PC-3 (cell line): ENCODE measurements at regions not wholly inside any gene's neighbourhood (a gene's known extent, or its start where the extent isn't known, plus 50 kb on each side); places are given as distances from the start of the nearest gene placed in this dataset.
"Not testable (repeated sequence)": the region's sequence is repeated elsewhere in the genome, so short reads cannot be mapped to it uniquely, and the experiment has no call there.

ENCODE experiments used
- ATAC-seq: fragments of 200-7000 bp; cut with Tn5 transposase; 2 replicates; pipeline ENCODE4 v1.9.1; 2020; ENCODE audit warnings: mild to moderate bottlenecking, moderate library complexity
- BruUV-seq: library from RNA; stranded (reverse); fragments of 400-500 nt; replicated peaks from 2 replicates; lab custom pipeline; 2021; lab: Mats Ljungman, UMichigan
- CTCF ChIA-PET: fragments of 300-600 bp; sonication (Branson Sonifier 250); formaldehyde crosslinking; loops from one replicate; lab custom pipeline; 2022; ENCODE audit warnings: antibody characterized with exemption; lab: Charles Lee
- POLR2A ChIA-PET: fragments of 300-600 bp; sonication (Branson Sonifier 250); formaldehyde crosslinking; loops from one replicate; lab custom pipeline; 2022; ENCODE audit warnings: antibody characterized with exemption; ENCODE audit not compliant: unreplicated experiment; lab: Charles Lee
- DNase-seq: peaks from one replicate; pipeline ENCODE4 v3.0.0-alpha.2; 2015
- H2AFZ ChIP-seq: fragments of 300-600 bp; sonication (generic); 2 replicates; pipeline ENCODE4 v1.6.0; 2016; ENCODE audit warnings: antibody characterized with exemption, low read length
- H3F3A ChIP-seq: fragments of 300-600 bp; sonication (generic); one replicate; pipeline ENCODE4 v1.6.0; 2017; ENCODE audit warnings: antibody characterized with exemption, low read length, control low read depth, mild to moderate bottlenecking; ENCODE audit not compliant: unreplicated experiment
- H3K27ac ChIP-seq: fragments of 300-600 bp; sonication (generic); 2 replicates; pipeline ENCODE4 v1.5.1; 2016; ENCODE audit warnings: mild to moderate bottlenecking, low read length
- H3K27me3 ChIP-seq: fragments of 300-600 bp; sonication (generic); 2 replicates; pipeline ENCODE4 v1.6.1; 2016; ENCODE audit warnings: low read length, mixed read lengths
- H3K36me3 ChIP-seq: fragments of 300-600 bp; sonication (generic); 2 replicates; pipeline ENCODE4 v1.6.1; 2016; ENCODE audit warnings: low read depth, mixed run types, low read length, mixed read lengths
- H3K4me1 ChIP-seq: fragments of 300-600 bp; sonication (generic); 2 replicates; pipeline ENCODE4 v1.5.1; 2016; ENCODE audit warnings: low read length; ENCODE audit not compliant: insufficient read depth
- H3K4me2 ChIP-seq: fragments of 300-600 bp; sonication (generic); 2 replicates; pipeline ENCODE4 v1.6.0; 2016; ENCODE audit warnings: low read length
- H3K4me3 ChIP-seq: fragments of 300-600 bp; sonication (generic); 2 replicates; pipeline ENCODE4 v1.5.1; 2016; ENCODE audit warnings: mild to moderate bottlenecking, low read length, mixed read lengths
- H3K79me2 ChIP-seq: fragments of 300-600 bp; sonication (generic); 2 replicates; pipeline ENCODE4 v1.6.1; 2017; ENCODE audit warnings: low read length, mixed read lengths
- H3K9ac ChIP-seq: fragments of 300-600 bp; sonication (generic); 2 replicates; pipeline ENCODE4 v1.6.0; 2016; ENCODE audit warnings: mild to moderate bottlenecking, low read length
- H3K9me2 ChIP-seq: fragments of 300-600 bp; sonication (generic); replicated peaks from 2 replicates; pipeline ENCODE4 v1.6.1; 2016; ENCODE audit warnings: mixed run types, low read length, mixed read lengths
- H3K9me3 ChIP-seq: fragments of 300-600 bp; sonication (generic); 2 replicates; pipeline ENCODE4 v1.6.1; 2016; ENCODE audit warnings: low read length, mixed read lengths
- H4K20me1 ChIP-seq: fragments of 300-600 bp; sonication (generic); 2 replicates; pipeline ENCODE4 v1.6.1; 2016; ENCODE audit warnings: low read length, mixed read lengths
- CTCF ChIP-seq: fragments of 300-600 bp; sonication (generic); conservative IDR thresholded peaks from 2 replicates; pipeline ENCODE4 v1.5.1; 2017; ENCODE audit warnings: antibody characterized with exemption, low read depth, mild to moderate bottlenecking, low read length
- EZH2 ChIP-seq: fragments of 300-600 bp; sonication (generic); IDR thresholded peaks from one replicate; pipeline ENCODE4 v1.6.1; 2017; ENCODE audit warnings: antibody characterized with exemption, mild to moderate bottlenecking, low read length; ENCODE audit not compliant: unreplicated experiment
- EZH2phosphoT487 ChIP-seq: fragments of 300-600 bp; sonication (generic); IDR thresholded peaks from 2 replicates; pipeline ENCODE4 v1.6.1; 2018; ENCODE audit warnings: mild to moderate bottlenecking, antibody characterized with exemption, low read length, borderline replicate concordance
- intact Hi-C: fragments of 100-400 bp; cut with micrococcal nuclease; formaldehyde crosslinking; loops from 2 replicates; pipeline ENCODE4 v1.9.0; 2023

- Histone ChIP-seq H3K4me2 (no peak overlapping the region), H3K27ac (no peak overlapping the region), H4K20me1 (no peaks in the 10 kb centered on the region), H3K36me3 (no peaks in the 10 kb centered on the region), H3K9me2 (no peaks in the 10 kb centered on the region), H3K27me3 (no peaks in the 10 kb centered on the region), H3K9me3 (no peaks in the 10 kb centered on the region), H3K4me3 (no peak overlapping the region), H3F3A (no peaks in the 10 kb centered on the region), H2AFZ (no peak overlapping the region), H3K4me1 (no peaks in the 10 kb centered on the region), H3K79me2 (no peaks in the 10 kb centered on the region), H3K9ac (no peak overlapping the region)
- no TSS peak for BruUV-seq
- ATAC-seq (no peak), DNase-seq (no peak)
- TF ChIP-seq EZH2phosphoT487 (no peak), CTCF (no peak), EZH2 (no peak)
- ChIA-PET POLR2A (no interaction called here), CTCF (no interaction called here)
- intact Hi-C loops: no loop called here
Observed at GRCh38 chr1:115153966-115154557, 64.8 kb upstream of the TSPAN2 start.

- DNase-seq: not testable (repeated sequence)
Observed at GRCh38 chr1:115147928-115148327, 58.6 kb upstream of the TSPAN2 start.

GRCh38 chr1:115145226-115145625, 55.9 kb upstream of the TSPAN2 start:
- Histone ChIP-seq H3K27ac (no peak overlapping the region), H3K79me2 (no peaks in the 10 kb centered on the region), H2AFZ (no peak overlapping the region), H3K27me3 (no peaks in the 10 kb centered on the region), H3K4me2 (no peak overlapping the region), H3K4me1 (peaks cover 14% of the 10 kb centered on the region; the same call in 1 of the 2 replicates), H3K4me3 (no peak overlapping the region), H4K20me1 (no peaks in the 10 kb centered on the region), H3K9me3 (no peaks in the 10 kb centered on the region), H3F3A (no peaks in the 10 kb centered on the region), H3K36me3 (no peaks in the 10 kb centered on the region), H3K9me2 (no peaks in the 10 kb centered on the region), H3K9ac (no peak overlapping the region)
- ChIA-PET CTCF (no interaction called here), POLR2A (no interaction called here)
- BruUV-seq: no TSS peak
- TF ChIP-seq CTCF: no peak
- DNase-seq (no peak), ATAC-seq (no peak)
- intact Hi-C loops: no loop called here

More at GRCh38 chr1:115147928-115148327, 58.6 kb upstream of the TSPAN2 start:
- BruUV-seq, ATAC-seq, intact Hi-C loops, H3F3A ChIP-seq, H3K79me2 ChIP-seq, H3K9me2 ChIP-seq, H3K9me3 ChIP-seq, H3K27ac ChIP-seq, H3K36me3 ChIP-seq, CTCF ChIA-PET, H3K4me2 ChIP-seq, H3K9ac ChIP-seq, POLR2A ChIA-PET, H2AFZ ChIP-seq, H3K4me3 ChIP-seq, H3K27me3 ChIP-seq, H4K20me1 ChIP-seq: not testable (repeated sequence)
- peaks cover 13% of the 10 kb centered on the region; the same call in 1 of the 2 replicates for H3K4me1 ChIP-seq
